GM21423 (cell line): ENCODE measurements at regions not wholly inside any gene's neighbourhood (a gene's known extent, or its start where the extent isn't known, plus 50 kb on each side); places are given as distances from the start of the nearest gene placed in this dataset.
"Not testable (repeated sequence)": the region's sequence is repeated elsewhere in the genome, so short reads cannot be mapped to it uniquely, and the experiment has no call there.

ENCODE experiments used
- ATAC-seq: cut with Tn5 transposase; IDR thresholded peaks from one replicate; pipeline ENCODE4 v1.9.1; 2021; ENCODE audit warnings: mild to moderate bottlenecking, moderate library complexity; ENCODE audit not compliant: unreplicated experiment

DNA sequence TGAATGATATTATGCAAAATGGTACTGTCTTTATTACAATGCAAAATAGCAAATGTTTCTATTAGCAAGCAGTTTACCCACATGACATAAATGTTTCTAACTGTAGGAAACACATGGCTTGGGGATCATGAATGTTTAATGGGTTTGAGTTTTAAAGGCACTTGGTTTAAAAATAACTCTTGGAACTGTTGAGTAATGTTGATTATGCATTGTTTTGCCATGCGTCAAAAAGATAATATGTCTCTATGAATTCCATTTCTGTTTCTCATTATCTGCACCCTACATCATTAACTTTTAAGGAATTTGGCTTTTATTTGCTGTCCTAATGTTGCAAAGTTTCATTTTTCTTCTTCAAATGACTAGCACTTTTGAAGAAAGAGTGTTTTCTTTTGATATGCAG lies 1355.5 kb downstream of the SUCLG1 start:
- no peak for ATAC-seq

DNA sequence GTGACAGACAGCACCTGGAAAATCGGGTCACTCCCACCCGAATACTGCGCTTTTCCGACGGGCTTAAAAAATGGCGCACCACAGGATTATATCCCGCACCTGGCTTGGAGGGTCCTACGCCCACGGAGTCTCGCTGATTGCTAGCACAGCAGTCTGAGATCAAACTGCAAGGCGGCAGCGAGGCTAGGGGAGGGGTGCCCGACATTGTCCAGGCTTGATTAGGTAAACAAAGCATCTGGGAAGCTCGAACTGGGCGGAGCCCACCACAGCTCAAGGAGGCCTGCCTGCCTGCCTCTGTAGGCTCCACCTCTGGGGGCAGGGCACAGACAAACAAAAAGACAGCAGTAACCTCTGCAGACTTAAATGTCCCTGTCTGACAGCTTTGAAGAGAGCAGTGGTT lies 1370.0 kb downstream of the SUCLG1 start:
- not testable (repeated sequence) for ATAC-seq

DNA sequence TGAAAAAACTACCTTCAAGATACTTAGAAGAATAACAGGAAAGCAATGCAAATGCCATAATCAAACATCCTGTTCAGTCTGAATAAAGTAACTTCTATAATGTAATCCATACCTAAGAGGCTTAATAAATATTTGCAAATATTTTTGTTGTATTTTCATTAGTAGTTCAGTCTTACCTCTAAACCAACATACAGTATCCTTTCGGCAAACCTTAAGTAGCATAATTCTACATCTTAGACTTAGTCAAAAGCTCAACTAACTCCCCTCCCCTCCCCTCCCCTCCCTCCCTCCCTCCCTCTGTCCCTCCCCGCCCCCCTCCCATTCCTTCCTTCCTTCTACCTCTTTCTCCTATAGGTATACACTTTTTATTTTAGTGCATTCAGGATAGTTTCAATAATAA lies 1373.2 kb downstream of the SUCLG1 start:
- no peak for ATAC-seq

DNA sequence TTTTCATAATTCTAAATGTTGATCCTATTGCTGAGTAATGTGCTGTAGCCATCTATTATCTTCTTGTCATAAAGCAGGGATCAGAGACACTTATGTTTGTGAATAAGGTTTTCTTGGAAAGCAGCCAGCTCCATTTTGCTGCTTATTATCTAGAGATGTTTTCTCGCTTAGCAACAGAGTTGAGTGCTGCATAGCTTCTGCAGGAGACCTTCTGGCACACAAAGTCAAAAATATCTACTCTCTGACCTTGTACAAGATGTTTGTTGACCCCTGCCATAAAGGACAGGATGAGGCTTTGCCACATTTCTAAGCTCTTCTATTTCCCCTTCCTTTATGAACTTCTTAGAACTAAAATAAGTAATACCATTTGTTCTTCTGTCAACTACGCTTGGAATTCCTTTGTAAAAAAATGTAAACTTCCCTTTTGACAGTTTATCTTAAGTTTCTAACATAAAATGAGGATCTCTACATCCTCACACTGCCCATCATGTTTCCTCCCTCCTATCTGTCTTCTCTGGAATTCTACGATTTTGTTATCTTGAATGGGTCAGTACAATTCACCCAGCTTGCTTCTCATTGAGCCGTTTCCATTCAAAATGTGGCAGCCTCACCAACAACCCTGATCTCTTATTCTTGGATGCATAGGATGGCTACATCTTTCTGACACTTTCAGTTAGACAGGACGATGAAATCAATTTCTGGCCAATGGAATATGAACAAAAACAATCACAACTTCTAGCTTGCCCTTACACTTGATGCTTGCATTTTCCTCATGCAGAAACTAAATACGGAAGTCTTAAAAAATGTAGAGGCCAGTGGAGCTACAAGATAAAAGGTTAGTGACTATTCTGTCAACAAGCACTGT lies 1377.0 kb downstream of the SUCLG1 start:
- no peak for ATAC-seq

DNA sequence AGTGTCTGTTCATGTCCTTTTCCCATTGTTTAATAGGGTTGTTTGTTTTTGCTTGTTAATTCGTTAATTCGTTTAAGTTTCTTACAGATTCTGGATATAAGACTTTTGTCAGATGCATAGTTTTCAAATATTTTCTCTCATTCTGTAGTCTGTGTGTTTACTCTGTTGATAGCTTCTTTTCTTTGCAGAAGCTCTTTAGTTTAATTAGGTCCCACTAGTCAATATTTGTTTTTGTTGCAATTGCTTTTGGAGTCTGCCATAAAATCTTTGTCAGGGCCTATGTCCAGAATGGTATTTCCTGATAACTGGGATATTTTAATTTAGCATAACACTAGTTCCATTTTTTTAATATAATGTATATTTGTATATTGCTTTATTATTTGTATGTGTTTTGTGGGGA lies 1380.1 kb downstream of the SUCLG1 start:
- ATAC-seq = no peak

DNA sequence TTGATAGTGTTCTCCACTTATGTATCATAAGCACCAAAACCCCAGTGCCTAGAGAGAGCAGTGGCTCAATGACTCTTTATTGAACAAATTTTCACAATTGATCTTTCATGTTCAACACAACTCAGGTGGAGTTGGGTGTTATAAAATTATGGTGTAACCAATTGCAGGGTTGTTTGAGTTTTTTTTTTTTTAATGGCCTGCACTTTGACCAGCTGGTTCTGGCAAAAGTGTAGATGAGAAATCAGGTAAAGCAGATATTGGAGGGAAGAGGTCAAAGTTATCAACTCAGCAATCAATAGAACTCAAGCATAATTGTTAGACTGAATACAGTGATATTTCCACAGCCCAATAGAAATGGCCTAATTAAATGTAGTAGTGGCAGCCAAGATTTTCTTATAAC lies 1386.3 kb downstream of the SUCLG1 start:
- no peak for ATAC-seq

DNA sequence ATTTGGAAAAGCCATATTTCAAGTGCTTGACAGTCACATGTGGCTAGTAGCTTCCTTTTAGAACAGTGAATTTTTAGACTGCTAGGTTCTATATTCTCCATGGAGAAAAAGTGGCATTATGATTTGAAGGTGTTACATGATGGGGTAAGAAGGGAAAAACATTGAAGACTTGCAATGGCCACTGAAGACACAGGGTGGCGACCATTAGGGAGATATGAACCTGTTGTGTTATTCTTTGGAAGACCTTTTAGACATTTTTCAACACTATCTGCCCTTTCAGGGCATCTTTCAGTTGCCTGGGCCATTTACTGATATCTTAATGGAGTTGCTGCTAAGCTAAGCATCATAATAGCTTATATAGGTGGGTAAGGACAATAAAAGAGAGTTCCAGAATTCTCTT lies 1387.2 kb downstream of the SUCLG1 start:
- ATAC-seq = no peak

DNA sequence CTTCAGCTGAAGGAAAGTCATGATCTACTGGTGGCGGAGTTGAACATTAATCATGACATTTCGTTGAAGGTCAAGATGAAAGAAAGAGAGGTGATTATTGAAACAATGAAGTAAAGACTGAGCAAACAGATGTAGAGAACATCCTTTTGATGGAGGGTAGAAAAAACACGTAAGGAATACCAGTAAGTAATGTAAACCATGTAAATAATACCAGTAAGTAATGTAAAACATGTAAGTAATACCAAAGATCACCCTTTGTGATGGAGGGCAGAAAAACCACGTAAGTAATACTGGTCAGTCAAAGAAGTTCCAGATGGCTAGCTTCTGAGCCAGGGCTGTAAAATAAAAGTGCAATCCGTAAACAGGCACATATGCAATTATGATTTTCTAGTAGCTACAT lies 1387.7 kb downstream of the SUCLG1 start:
- no peak for ATAC-seq

DNA sequence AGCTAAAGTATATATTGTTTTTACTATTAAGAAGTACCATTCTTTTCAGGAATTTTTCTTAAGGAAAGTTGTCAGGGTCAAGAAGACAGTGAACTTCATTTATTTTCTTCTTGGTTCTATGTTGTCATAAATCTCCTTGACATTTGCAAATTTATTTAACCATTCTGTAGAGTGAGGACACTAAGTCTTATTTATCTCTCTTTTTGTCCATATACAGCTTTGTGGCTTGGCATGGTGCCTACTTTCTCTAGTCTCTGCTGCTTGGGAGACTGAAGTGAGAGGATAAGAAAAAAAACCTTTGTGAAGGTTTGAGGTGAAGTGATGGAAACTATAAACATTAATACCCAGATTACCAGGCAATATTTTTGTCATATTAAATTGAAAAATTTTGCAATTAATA lies 1389.4 kb downstream of the SUCLG1 start:
- no peak for ATAC-seq

DNA sequence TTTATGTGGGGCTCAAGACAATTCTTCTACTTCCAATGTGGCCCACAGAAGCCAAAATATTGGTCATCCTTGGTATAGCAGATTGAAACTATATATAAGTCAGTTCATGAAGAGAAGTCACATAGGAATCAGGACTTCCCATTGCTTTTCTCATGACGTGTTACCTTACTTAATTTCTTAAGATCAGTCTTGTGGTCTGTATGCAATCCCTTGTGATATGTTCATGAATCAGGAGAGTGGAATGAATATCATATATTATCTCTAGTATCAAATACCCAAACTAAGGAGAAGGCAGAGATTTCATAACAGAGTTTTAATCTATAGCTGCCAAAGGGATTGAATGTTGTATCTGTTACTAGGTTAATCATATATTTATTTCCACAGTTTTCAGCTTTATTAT lies 1390.4 kb downstream of the SUCLG1 start:
- ATAC-seq = no peak

DNA sequence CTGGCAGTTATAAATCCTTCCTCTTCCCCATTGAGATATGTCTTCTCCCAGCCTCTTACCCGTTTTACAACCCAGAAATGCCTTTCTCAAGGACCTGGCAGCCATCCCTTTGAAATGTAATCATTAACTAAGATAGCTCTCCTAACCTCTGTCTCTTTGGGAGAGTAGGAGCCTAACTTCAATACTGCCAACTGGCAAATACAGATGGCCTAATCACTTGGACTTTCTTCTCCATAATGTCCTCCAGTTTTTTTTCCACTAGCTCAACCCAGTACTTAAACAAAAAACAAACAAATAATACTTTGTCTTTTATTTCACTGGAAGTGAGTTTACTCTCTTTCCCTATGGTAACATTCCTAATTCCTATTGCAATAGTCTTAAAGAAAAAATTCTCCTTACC lies 1391.1 kb downstream of the SUCLG1 start:
- no peak for ATAC-seq

DNA sequence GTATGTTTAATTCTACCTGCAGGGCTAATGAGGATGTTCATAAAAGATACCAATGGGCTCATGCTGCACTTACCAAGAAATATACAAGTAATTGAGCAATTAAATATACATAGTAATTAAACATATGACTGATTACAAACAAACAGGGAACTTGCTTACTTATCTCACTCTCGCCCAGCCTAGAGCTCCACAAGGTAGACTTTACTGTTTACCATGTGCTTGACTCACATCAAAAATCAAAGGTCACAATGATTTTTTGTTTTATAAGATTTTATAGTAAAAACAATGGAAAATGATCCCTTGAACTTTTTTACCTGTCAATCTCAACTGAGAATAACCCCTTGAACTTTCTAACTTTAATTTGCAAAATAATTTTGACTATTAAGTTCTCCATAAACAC lies 1395.1 kb downstream of the SUCLG1 start:
- no peak for ATAC-seq

DNA sequence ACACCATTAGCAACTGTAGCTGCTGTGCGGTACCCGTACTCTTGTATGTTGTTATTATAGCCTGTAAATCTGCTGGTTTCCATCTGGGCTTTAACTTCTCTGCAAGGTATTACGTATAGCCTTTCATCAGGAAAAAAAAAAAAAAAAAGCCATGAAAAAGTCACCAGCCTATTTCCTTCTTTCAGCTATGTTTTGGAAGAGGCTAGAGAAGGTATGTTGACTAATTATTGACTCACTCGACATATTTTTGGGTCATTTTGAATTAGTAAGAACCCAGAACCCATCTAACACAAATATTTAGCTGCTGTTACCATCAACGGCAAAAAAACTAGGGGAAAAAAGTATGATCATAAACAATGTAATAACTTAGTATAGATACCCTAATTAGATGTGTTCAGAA lies 1395.6 kb downstream of the SUCLG1 start:
- no peak for ATAC-seq

DNA sequence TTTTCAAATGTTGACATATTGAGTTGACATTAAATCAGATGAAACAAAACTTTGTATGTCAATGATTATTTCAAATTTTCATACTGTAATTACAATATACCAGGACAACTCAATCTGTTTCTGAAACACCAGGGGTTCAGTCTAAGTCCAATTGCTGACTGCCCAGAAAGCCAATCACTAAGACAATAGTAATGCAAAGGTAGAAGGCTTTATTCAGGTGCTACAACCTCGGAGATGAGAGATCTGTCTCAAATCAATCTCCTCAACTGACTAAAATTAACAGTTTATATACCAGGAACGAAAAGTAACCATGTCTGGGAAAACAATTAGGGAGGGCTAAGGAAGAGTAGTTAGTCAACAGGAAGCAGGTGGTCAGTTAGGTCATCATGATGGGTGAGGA lies 1400.4 kb downstream of the SUCLG1 start:
- no peak for ATAC-seq

DNA sequence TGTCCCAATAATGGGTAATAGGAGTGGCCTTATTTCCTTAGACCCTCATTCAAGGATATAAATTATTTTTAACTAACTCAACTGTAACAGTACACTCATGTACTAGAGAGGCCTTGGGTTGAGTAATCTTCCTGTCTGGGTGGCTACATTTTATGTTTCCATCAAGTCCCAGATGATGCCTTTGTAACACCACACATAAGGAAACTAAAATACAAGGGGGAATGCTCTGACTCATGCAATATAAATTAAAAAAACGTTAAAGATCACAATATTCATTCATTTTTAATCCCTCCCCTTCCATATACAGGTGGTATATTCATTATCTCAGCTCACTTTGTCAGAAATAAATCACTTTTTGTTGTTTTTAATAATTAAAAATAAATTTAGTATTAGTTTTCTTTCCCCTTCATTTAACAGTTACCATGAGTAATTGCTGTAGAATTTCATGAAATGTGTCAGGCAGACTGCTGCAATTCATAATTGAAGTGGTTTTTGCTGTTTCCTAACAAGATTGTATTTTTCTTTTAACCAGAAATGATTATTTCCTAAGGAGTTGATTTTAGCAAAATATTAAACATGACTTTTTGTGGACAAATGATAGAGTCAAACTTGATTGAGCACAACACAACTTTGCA lies 1403.6 kb downstream of the SUCLG1 start:
- ATAC-seq = no peak

DNA sequence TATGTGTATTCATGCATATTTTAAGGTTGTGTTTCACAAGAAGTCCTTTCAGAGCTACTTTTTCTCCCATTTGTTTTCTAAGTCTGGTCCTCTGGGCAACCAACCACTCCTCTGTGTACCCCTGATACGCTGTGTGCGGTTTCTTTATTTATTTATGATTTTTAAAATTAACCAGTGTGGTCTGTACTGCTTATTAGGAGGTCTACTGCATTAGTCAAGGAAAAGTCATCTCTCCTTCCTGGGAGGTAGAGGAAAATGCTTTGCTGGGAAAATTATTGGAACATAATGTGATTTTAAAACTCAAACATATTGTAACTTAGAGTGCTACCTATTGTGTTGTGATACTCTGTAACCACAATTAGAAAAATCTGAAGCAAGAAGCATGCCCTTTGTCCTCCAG lies 1404.3 kb downstream of the SUCLG1 start:
- no peak for ATAC-seq

DNA sequence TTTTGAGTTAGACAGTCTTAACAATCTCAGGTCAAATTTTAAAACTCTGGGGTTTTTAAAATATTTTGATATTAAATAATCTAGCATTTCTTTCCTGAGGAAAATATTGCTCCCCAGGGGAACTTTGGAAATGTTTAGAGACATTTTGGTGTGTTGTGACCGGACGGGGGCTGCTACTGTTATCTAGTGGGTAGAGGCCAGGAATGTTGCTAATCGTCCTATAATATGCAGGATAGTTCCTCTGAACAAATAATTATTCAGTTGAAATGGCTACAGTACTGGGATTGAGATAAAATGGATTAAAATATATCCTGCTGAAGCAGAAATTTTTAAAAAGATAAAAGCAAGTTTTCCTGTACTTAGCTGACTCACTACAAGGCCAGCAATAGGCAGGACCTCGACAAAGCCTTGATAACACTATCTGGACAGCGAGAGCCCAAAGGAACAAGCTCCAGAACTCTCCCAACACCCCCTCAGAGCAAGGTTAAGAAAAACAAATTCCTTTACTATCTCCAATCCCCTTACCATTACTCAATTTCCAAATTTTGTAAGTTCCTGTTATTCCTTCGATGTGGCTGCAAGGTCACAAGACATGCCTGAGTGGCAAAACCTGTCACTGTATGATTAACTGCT lies 1407.4 kb downstream of the SUCLG1 start:
- no peak for ATAC-seq

DNA sequence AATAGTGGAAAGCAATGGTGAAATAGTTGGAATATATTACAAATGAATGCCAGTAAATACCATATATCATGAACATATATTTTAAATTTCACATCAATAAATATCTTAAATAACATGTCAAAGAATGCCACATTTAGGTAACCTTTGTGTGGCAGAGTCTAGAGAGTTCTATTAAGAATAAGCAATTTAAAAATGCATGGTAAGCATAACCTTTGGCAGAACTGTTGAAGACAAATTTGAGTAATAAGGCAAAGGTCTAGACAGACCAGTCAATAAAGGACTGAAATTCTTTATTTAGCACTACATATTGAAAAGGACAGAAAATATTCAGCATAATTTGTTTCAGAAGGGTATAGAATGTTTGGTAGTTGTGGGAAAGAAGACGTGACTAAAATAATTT lies 1417.0 kb downstream of the SUCLG1 start:
- no peak for ATAC-seq

DNA sequence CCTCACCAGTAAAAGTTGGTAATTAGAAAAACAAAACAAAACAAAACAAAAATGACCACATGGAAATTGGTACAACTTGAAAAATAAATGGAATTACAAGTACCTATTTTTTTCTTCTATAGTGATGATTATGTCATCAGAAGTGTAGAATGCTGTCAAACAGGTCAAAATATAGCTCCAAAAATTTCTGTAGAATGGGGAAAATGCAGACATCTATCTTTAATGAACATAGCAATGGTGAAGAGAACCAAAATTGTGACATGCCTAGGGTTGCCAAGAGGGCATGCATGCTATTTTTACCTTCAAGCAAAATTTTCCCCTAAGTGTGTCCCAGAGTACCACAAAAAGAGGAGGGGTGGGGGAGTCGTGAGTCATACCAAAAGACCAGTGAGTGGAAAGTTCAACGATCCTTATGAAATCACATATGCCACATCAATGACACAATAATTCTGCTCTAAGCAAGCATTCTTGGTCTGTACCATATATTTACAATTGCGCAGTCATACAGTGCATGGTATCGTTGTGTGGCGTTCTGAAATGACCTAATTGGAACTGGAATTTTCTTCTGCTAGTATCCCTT lies 1436.4 kb downstream of the SUCLG1 start:
- no peak for ATAC-seq

DNA sequence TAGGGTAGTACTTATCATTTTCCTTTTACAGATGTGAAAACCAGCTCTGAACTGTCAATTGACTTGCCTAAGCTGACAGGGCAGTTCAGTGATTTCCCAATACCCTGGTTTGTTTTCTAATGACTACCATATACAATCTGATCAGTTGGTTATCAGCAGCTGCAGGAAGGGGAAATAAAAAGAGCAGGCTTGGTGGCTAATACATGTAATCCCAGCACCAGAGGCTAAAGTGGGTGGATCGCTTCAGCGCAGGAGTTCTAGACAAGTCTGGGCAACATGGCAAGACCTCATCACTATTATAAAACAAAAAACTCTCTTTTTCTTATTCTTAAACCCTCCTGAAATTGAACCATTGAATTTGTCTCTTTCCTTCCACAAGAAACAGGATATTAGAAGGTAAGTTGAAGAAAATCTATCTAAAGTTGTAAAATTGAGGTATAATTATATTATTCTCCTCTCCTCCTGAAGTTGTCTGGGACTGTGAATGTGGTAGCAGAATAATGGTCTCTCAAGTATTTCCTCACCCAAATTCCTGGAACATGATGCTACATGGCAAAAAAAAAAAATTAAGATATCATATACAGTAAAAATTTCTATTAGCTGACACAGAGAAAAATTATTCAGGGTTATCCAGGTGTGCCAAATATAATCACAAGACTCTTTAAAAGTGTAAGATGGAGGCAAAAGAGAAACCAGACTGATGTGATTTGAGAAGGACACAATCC lies 1441.6 kb downstream of the SUCLG1 start:
- ATAC-seq = no peak
